ENCODE measurements at regions not wholly inside any gene's neighbourhood (a gene's known extent, or its start where the extent isn't known, plus 50 kb on each side); places are given as distances from the start of the nearest gene placed in this dataset.

DNA sequence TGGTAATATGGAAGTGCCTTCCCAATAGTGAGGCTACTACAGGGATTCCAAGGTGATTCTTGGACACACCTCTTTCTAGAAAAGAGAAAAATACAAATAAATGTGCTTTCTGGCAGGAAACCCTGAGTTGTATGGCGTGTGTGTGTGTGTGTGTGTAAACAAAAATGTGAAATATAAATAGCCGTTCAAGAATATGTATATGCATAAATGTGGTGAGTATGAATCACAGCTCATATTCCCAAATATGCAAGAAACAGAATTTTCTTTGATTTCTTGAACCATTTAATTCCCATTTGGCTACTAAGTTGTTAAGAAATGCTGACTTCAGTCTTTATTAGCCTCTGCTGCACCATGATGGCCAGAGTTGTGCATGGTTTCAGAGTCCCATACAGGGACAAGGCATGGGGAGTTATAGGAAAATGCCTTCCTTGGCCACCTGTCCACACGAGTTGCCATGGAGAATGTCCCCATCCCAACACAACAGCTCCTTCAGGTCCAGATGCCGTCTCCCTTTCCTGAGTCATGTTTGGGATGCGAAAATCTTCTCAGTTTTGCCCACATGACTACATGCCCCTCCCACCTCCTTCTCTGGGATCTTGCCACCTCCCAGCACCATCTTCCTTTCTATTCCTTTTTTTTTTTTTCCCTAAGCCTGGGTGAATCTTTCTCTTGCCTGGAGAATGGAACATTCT, 312.4 kb upstream of the ECI2 start:
- no peaks in the 10 kb centered on the region for H3K27me3 ChIP-seq (ENCODE audit: control insufficient read depth in 3 of 3, insufficient read depth in 3 of 3, low read length in 3 of 3)
- no peaks in the 10 kb centered on the region for H3K4me1 ChIP-seq (ENCODE audit: control insufficient read depth in 3 of 3, insufficient read depth in 3 of 3, low read length in 3 of 3)
- no peak overlapping the region for H3K9ac ChIP-seq (ENCODE audit: low read depth in 1 of 3, low read length in 3 of 3)
- no peak overlapping the region for H3K27ac ChIP-seq (ENCODE audit: low read depth, low read length)
- peaks cover 0 to 4% (median 0%) of the 10 kb centered on the region in 3 donors for H3K9me3 ChIP-seq (ENCODE audit: control insufficient read depth in 3 of 3, low read length in 3 of 3)
- H3K36me3 ChIP-seq (ENCODE audit: control insufficient read depth in 3 of 3, insufficient read depth in 3 of 3, low read length in 3 of 3): no peaks in the 10 kb centered on the region
- H3K4me3 ChIP-seq (ENCODE audit: low read length in 3 of 3): no peak overlapping the region

DNA sequence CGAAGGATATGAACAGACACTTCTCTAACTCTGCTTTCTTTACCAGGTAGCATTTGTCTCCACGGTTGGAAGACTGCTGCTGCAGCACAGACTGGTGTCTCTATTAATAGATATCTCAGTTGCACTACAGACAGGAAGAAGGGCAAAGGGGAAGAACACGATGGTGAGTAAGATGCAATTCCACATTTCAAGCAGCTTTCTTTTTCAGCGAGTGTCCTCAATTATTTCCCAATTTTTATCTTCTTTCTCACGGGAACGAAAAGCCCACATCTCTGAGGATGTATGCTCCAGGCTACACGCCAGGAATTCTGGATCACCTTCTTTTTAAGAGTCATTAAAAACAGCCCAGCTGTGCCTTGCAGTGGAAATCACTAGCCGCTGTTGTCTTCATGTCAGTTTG, 311.6 kb upstream of the ECI2 start:
- Histone ChIP-seq H3K9ac (ENCODE audit: low read depth in 1 of 3, low read length in 3 of 3) (no peak overlapping the region), H3K27me3 (ENCODE audit: control insufficient read depth in 3 of 3, insufficient read depth in 3 of 3, low read length in 3 of 3) (no peaks in the 10 kb centered on the region), H3K27ac (ENCODE audit: low read depth, low read length) (no peak overlapping the region), H3K9me3 (ENCODE audit: control insufficient read depth in 3 of 3, low read length in 3 of 3) (peaks cover 0 to 2% (median 0%) of the 10 kb centered on the region in 3 donors), H3K36me3 (ENCODE audit: control insufficient read depth in 3 of 3, insufficient read depth in 3 of 3, low read length in 3 of 3) (no peaks in the 10 kb centered on the region), H3K4me1 (ENCODE audit: control insufficient read depth in 3 of 3, insufficient read depth in 3 of 3, low read length in 3 of 3) (no peaks in the 10 kb centered on the region), H3K4me3 (ENCODE audit: low read length in 3 of 3) (no peak overlapping the region)

DNA sequence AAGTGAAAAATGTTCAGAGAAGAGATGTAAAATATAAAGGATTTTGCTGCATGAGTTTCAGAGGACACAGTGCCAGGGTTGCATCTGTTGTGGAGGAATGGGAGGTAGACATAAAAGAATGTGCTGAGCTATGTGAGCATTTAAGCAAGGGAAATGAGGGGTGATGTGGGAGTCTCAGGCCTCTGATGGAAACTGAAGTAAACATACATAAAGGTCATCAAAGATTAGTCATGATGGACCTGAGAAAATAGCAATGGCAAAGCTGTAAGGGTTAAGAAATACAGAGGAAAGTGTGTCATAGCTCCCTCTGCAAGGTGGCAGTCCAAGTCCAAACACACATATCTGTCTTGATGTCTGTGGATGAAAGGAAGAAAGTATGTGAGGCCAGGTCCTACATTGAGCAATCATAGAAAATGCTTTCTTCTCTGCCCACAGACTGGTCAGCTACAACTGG, 306.6 kb upstream of the ECI2 start:
- Histone ChIP-seq H3K27me3 (ENCODE audit: control insufficient read depth in 3 of 3, insufficient read depth in 3 of 3, low read length in 3 of 3) (no peaks in the 10 kb centered on the region), H3K4me1 (ENCODE audit: control insufficient read depth in 3 of 3, insufficient read depth in 3 of 3, low read length in 3 of 3) (no peaks in the 10 kb centered on the region), H3K27ac (ENCODE audit: low read depth, low read length) (no peak overlapping the region), H3K9me3 (ENCODE audit: control insufficient read depth in 3 of 3, low read length in 3 of 3) (peaks cover 0 to 3% (median 0%) of the 10 kb centered on the region in 3 donors), H3K4me3 (ENCODE audit: low read length in 3 of 3) (no peak overlapping the region), H3K9ac (ENCODE audit: low read depth in 1 of 3, low read length in 3 of 3) (no peak overlapping the region), H3K36me3 (ENCODE audit: control insufficient read depth in 3 of 3, insufficient read depth in 3 of 3, low read length in 3 of 3) (no peaks in the 10 kb centered on the region)

DNA sequence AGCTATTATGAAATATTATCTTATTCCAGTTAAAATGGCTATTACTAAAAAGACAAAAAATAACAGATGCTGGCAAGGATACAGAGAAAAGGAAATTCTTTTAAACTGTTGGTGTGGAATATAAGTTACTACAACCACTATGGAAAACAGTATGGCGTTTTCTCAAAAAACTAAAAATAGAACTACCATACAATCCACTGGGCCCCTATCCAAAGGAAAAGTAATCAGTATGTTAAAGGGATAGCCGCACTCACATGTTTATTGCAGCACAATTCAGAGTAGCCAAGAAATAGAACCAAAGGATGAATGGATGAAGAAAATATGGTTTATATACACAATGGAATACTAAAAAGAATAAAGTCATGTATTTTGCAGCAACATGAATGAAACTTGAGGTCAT, 303.8 kb upstream of the ECI2 start:
- Histone ChIP-seq H3K36me3 (ENCODE audit: control insufficient read depth in 3 of 3, insufficient read depth in 3 of 3, low read length in 3 of 3) (no peaks in the 10 kb centered on the region), H3K9ac (ENCODE audit: low read depth in 1 of 3, low read length in 3 of 3) (no peak overlapping the region), H3K27me3 (ENCODE audit: control insufficient read depth in 3 of 3, insufficient read depth in 3 of 3, low read length in 3 of 3) (no peaks in the 10 kb centered on the region), H3K4me3 (ENCODE audit: low read length in 3 of 3) (no peak overlapping the region), H3K27ac (ENCODE audit: low read depth, low read length) (no peak overlapping the region), H3K9me3 (ENCODE audit: control insufficient read depth in 3 of 3, low read length in 3 of 3) (peaks cover 0 to 3% (median 0%) of the 10 kb centered on the region in 3 donors), H3K4me1 (ENCODE audit: control insufficient read depth in 3 of 3, insufficient read depth in 3 of 3, low read length in 3 of 3) (no peaks in the 10 kb centered on the region)

DNA sequence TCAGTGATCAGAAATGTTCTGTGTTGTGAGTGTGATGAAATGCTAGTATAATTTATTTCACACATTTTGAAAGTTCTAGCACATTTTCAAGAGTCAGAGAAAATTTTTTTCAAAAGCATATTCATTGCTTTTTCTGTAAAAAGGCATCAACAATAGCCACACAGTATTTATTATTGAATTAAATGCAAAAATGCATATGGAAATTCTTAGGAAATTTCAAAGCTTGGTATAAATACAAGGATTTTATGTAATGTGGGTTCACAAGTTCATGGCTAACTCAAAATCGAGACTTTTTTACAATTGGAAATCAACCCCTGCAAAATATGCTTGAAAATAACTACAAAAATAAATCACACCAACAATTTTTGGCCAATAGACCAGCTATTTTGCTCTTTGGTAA, 302.0 kb upstream of the ECI2 start:
- Histone ChIP-seq H3K27ac (ENCODE audit: low read depth, low read length) (no peak overlapping the region), H3K36me3 (ENCODE audit: control insufficient read depth in 3 of 3, insufficient read depth in 3 of 3, low read length in 3 of 3) (no peaks in the 10 kb centered on the region), H3K4me1 (ENCODE audit: control insufficient read depth in 3 of 3, insufficient read depth in 3 of 3, low read length in 3 of 3) (no peaks in the 10 kb centered on the region), H3K9me3 (ENCODE audit: control insufficient read depth in 3 of 3, low read length in 3 of 3) (peaks cover 0 to 3% (median 0%) of the 10 kb centered on the region in 3 donors), H3K27me3 (ENCODE audit: control insufficient read depth in 3 of 3, insufficient read depth in 3 of 3, low read length in 3 of 3) (no peaks in the 10 kb centered on the region), H3K9ac (ENCODE audit: low read depth in 1 of 3, low read length in 3 of 3) (no peak overlapping the region), H3K4me3 (ENCODE audit: low read length in 3 of 3) (no peak overlapping the region)

DNA sequence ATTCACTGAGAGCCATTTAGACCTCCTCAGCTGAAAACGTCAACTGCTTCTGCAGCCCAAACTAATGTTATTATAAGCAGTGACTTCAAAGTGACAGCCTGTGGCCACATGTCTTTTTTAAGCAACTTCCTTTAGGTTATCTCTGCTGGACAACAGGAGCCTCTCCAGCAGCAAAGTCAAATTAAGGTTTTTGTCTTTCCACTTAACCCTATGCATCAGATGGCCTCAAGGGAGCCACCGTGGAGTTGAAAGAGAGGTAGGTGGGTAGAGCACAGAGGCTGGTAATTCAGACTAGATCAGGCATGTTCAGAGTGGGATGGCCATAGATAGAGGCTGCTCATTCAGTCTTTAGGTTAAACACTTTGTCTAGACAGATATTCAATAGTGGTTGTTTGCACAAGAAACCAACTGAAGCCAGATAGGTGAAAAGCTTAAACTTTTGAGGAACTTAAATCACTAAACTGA, 300.6 kb upstream of the ECI2 start:
- Histone ChIP-seq H3K9ac (ENCODE audit: low read depth in 1 of 3, low read length in 3 of 3) (no peak overlapping the region), H3K4me1 (ENCODE audit: control insufficient read depth in 3 of 3, insufficient read depth in 3 of 3, low read length in 3 of 3) (no peaks in the 10 kb centered on the region), H3K27ac (ENCODE audit: low read depth, low read length) (no peak overlapping the region), H3K9me3 (ENCODE audit: control insufficient read depth in 3 of 3, low read length in 3 of 3) (no peaks in the 10 kb centered on the region), H3K27me3 (ENCODE audit: control insufficient read depth in 3 of 3, insufficient read depth in 3 of 3, low read length in 3 of 3) (no peaks in the 10 kb centered on the region), H3K4me3 (ENCODE audit: low read length in 3 of 3) (no peak overlapping the region), H3K36me3 (ENCODE audit: control insufficient read depth in 3 of 3, insufficient read depth in 3 of 3, low read length in 3 of 3) (no peaks in the 10 kb centered on the region)

DNA sequence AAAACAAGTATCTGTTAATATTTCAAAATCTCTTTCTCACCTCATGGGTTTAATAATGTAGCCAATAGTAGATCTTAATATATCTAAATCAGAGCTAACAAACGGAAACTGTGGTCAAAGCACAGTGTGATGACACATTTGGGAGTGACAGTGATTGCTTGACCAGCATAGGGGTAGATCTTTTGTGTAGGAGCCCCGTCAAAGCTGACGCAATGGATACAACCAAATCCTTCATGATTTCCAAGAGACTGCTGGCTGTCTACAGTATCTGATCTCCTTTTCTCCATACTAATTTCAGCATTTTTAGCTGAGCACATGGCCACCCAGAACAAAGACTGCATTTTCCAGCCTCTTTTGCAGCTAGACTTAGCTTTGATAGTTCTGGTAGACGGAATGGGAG, 299.3 kb upstream of the ECI2 start:
- Histone ChIP-seq H3K9me3 (ENCODE audit: control insufficient read depth in 3 of 3, low read length in 3 of 3) (no peaks in the 10 kb centered on the region), H3K27ac (ENCODE audit: low read depth, low read length) (no peak overlapping the region), H3K36me3 (ENCODE audit: control insufficient read depth in 3 of 3, insufficient read depth in 3 of 3, low read length in 3 of 3) (no peaks in the 10 kb centered on the region), H3K4me3 (ENCODE audit: low read length in 3 of 3) (no peak overlapping the region), H3K9ac (ENCODE audit: low read depth in 1 of 3, low read length in 3 of 3) (no peak overlapping the region), H3K27me3 (ENCODE audit: control insufficient read depth in 3 of 3, insufficient read depth in 3 of 3, low read length in 3 of 3) (no peaks in the 10 kb centered on the region), H3K4me1 (ENCODE audit: control insufficient read depth in 3 of 3, insufficient read depth in 3 of 3, low read length in 3 of 3) (no peaks in the 10 kb centered on the region)

DNA sequence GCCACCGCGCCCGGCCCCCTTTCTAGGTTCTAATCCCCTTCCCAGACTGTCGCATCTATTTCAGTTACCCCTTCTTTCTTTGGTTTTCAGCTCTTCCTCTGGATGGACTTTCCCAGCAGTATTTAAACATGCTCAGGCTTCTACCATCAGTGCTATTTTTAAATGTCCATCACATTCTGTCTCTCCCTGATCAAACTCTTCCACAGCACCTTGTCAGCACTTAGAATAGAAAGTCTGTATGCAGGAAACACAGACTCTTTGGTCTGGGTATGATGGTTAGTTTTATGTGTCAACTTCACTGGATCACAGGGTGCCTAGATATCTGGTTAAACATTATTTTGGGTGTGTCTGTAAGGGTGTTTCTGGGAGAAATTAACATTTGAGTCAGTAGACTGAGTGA, 297.8 kb upstream of the ECI2 start:
- Histone ChIP-seq H3K4me1 (ENCODE audit: control insufficient read depth in 3 of 3, insufficient read depth in 3 of 3, low read length in 3 of 3) (no peaks in the 10 kb centered on the region), H3K27me3 (ENCODE audit: control insufficient read depth in 3 of 3, insufficient read depth in 3 of 3, low read length in 3 of 3) (no peaks in the 10 kb centered on the region), H3K27ac (ENCODE audit: low read depth, low read length) (no peak overlapping the region), H3K9ac (ENCODE audit: low read depth in 1 of 3, low read length in 3 of 3) (no peak overlapping the region), H3K36me3 (ENCODE audit: control insufficient read depth in 3 of 3, insufficient read depth in 3 of 3, low read length in 3 of 3) (no peaks in the 10 kb centered on the region), H3K9me3 (ENCODE audit: control insufficient read depth in 3 of 3, low read length in 3 of 3) (no peaks in the 10 kb centered on the region), H3K4me3 (ENCODE audit: low read length in 3 of 3) (no peak overlapping the region)

DNA sequence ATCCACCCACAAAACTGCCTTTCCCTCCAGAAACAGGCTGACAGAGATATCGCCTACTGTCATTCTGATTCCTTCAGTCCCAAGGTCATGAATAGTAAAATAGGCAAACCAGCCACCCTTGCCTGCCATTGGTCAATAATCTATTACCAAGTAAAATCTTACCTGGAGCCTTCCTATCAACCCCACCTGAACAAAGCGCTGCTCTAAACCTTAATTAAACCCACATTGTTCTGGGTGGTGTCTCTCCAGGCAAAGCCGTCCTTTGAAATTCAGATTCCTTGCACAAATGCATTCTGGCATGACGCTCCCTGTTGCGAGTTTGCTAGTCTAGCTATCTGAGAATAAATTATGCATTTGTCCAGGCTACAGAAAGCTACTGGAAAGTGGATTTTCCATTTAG, 291.6 kb upstream of the ECI2 start:
- H3K27me3 ChIP-seq (ENCODE audit: control insufficient read depth in 3 of 3, insufficient read depth in 3 of 3, low read length in 3 of 3): no peaks in the 10 kb centered on the region
- H3K9me3 ChIP-seq (ENCODE audit: control insufficient read depth in 3 of 3, low read length in 3 of 3): no peaks in the 10 kb centered on the region
- no peaks in the 10 kb centered on the region for H3K36me3 ChIP-seq (ENCODE audit: control insufficient read depth in 3 of 3, insufficient read depth in 3 of 3, low read length in 3 of 3)
- no peak overlapping the region for H3K9ac ChIP-seq (ENCODE audit: low read depth in 1 of 3, low read length in 3 of 3)
- no peak overlapping the region for H3K4me3 ChIP-seq (ENCODE audit: low read length in 3 of 3)
- H3K27ac ChIP-seq (ENCODE audit: low read depth, low read length): no peak overlapping the region
- H3K4me1 ChIP-seq (ENCODE audit: control insufficient read depth in 3 of 3, insufficient read depth in 3 of 3, low read length in 3 of 3): no peaks in the 10 kb centered on the region

DNA sequence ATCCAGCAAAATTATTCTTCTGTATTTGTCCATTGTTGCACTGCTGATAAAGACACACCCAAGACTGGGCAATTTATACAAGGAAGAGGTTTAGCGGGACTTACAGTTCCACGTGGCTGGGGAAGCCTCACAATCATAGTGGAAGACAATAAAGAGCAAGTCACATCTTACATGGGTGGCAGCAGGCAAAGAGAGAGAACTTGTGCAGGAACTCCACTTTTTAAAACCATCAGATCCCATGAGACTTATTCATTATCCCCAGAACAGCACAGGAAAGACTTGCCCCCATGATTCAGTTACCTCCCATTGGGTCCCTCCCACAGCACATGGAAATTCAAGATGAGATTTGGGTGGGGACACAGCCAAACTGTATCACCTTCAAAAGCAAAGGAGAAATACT, 286.5 kb upstream of the ECI2 start:
- H3K27me3 ChIP-seq (ENCODE audit: control insufficient read depth in 3 of 3, insufficient read depth in 3 of 3, low read length in 3 of 3): no peaks in the 10 kb centered on the region
- H3K9ac ChIP-seq (ENCODE audit: low read depth in 1 of 3, low read length in 3 of 3): no peak overlapping the region
- no peak overlapping the region for H3K27ac ChIP-seq (ENCODE audit: low read depth, low read length)
- H3K4me1 ChIP-seq (ENCODE audit: control insufficient read depth in 3 of 3, insufficient read depth in 3 of 3, low read length in 3 of 3): no peaks in the 10 kb centered on the region
- H3K4me3 ChIP-seq (ENCODE audit: low read length in 3 of 3): no peak overlapping the region
- no peaks in the 10 kb centered on the region for H3K9me3 ChIP-seq (ENCODE audit: control insufficient read depth in 3 of 3, low read length in 3 of 3)
- no peaks in the 10 kb centered on the region for H3K36me3 ChIP-seq (ENCODE audit: control insufficient read depth in 3 of 3, insufficient read depth in 3 of 3, low read length in 3 of 3)
